VCaP (cell line): ENCODE measurements at regions not wholly inside any gene's neighbourhood (a gene's known extent, or its start where the extent isn't known, plus 50 kb on each side); places are given as distances from the start of the nearest gene placed in this dataset.
"Not testable (repeated sequence)": the region's sequence is repeated elsewhere in the genome, so short reads cannot be mapped to it uniquely, and the experiment has no call there.

Experiments used
- H3K27ac ChIP-seq: fragments of 450-650 bp; 2 replicates; pipeline ENCODE4 v1.5.1; 2017
- TF ChIP-seq, protein P1 (sequence below): fragments of 450-650 bp; conservative IDR thresholded peaks from 2 replicates; pipeline ENCODE4 v1.5.1; 2017; ENCODE audit warnings: mild to moderate bottlenecking, moderate library complexity

DNA sequence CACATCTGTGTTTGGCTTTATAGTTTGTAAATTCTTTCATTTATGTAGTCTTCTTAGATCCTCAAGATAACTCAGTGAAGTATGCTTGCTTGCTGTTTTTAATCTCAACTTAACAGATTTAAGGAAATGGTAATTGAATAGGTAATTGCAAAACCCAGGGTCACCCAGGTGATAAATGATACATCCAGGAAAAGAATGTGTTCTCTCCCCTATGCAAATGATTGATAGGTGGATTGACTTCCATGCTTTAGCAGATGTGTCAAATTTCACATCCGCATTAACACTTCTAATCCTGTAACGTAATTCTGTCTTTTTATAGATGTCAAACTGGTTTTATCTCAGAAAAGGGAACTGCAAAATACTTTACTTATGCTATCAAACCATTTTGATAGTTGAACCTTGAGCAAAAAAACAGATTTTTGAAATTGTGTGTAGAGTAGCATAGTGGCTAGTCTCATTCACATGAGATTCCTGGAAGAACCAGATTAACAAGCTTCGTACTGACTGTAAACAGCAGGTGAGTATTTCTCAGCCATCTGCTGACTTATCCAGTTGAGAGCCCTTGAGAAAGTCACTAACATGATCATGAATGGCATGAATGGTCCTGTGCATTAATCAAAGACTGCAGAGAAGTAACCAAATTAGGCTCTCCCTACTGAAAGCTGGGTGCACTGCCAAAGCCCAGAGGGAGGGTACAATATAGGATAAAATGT is 86.7 kb upstream of the PAM start:
- no peak overlapping the region for H3K27ac ChIP-seq
- TF ChIP-seq, protein P1, sequence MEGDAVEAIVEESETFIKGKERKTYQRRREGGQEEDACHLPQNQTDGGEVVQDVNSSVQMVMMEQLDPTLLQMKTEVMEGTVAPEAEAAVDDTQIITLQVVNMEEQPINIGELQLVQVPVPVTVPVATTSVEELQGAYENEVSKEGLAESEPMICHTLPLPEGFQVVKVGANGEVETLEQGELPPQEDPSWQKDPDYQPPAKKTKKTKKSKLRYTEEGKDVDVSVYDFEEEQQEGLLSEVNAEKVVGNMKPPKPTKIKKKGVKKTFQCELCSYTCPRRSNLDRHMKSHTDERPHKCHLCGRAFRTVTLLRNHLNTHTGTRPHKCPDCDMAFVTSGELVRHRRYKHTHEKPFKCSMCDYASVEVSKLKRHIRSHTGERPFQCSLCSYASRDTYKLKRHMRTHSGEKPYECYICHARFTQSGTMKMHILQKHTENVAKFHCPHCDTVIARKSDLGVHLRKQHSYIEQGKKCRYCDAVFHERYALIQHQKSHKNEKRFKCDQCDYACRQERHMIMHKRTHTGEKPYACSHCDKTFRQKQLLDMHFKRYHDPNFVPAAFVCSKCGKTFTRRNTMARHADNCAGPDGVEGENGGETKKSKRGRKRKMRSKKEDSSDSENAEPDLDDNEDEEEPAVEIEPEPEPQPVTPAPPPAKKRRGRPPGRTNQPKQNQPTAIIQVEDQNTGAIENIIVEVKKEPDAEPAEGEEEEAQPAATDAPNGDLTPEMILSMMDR = no peak

DNA sequence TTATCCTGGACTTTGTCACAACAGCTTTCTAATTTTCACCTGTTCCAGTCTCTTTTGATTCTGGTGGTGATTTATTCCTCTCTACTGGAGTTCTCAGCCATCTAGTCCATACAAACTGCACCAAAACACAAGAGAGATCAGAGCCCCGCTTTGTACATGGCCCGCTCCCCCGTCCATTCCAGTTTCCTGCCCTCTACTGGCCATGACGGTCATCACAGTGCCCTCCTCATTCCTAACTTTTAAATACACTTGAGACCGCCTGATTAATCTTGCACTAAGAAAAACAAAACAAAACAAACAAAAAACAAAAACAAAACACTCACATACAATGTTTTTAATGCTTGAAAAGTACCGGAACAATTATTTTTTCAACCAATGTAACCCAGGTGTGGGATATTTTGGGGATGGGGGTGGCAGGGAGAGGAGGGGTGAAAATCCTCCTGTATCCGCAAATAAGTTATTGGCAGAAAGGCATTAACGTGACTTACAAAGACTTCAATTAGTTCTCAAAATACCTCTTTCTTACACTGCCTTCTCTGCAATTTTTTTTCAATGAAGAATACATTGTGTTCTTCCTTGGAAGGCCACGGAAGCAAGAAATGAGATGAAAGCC is 84.8 kb upstream of the PAM start:
- no peak overlapping the region for H3K27ac ChIP-seq
- TF ChIP-seq, protein P1 = peak; percentile 79

DNA sequence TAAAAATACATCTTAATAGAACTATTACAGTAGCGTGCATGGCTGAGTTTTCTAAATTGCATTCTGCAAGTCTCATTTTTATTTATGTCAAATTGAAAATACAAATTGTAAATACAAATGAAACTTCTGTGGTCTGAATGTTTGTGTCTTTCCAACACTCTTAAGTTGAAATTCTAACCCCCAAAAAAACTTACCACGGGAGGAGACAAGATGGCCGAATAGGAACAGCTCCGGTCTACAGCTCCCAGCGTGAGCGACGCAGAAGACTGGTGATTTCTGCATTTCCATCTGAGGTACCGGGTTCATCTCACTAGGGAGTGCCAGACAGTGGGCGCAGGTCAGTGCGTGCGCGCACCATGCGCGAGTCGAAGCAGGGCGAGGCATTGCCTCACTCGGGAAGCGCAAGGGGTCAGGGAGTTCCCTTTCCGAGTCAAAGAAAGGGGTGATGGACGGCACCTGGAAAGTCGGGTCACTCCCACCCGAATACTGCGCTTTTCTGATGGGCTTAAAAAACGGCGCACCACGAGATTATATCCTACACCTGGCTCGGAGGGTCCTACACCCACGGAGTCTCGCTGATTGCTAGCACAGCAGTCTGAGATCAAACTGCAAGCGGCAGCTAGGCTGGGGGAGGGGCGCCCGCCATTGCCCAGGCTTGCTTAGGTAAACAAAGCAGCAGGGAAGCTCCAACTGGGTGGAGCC is 83.9 kb upstream of the PAM start:
- not testable (repeated sequence) for H3K27ac ChIP-seq

DNA sequence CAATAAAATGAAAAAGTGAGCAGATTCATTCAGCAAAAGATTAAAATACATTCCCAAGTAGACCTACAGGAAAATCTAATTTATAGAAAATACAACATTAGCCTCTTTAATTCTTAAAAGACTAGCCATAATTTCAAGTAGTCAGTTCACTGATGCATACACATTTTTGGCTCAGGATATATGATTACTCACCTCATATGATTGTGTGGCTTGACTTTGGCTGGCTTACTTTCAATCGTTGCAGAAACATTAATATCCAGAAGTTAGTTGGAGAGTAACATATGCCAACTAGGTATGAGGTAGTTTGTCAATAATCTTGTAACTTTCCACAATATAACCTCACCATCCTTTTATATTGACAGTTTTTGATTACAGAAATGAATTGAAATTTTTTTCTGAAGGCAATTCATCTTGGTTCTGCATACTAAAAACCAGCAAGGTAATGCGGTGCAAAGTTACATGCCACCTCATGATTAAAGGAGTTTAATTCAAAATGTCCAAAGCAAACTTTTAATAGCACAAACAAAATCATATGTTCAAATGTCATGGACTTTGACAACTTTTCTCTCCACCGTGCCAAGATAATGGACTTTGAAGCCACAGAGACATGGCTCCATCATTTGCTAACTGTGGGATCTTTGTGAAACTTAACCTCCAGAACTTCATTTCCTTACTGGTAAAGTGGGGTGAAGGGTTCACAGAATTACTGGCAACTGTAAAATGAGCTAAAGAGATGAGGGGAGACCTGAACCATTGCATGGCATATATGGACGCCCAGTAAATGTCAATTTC is 76.6 kb upstream of the PAM start:
- TF ChIP-seq, protein P1 = no peak
- H3K27ac ChIP-seq = no peak overlapping the region

DNA sequence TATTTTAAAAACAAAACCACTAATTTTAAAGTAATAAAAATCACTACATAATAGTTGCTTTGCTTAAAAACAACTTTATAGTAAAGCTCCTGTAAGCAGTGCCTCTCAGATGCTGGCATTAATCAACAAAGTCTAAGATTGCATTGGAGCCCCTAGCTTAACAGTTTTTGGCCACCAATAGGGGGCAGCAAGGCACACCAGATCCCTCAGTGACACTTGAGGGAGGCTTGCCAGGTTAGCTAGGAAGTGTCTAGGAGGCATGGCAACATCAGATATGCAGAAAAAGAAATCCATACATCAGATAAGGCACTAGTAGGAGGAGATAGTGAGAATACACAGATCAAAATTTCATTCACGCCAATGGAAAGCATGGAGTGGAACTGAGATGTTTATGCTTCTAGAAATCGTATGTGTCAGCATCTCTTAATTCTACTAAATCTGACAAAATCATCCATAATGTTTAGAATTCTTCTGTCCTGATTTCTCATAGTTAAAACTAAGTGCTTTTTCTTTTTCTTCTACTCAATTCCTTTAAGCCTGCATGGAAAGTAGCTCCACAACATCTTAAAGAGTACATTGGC is 73.6 kb upstream of the PAM start:
- TF ChIP-seq, protein P1 = peak; percentile 85
- no peak overlapping the region for H3K27ac ChIP-seq

DNA sequence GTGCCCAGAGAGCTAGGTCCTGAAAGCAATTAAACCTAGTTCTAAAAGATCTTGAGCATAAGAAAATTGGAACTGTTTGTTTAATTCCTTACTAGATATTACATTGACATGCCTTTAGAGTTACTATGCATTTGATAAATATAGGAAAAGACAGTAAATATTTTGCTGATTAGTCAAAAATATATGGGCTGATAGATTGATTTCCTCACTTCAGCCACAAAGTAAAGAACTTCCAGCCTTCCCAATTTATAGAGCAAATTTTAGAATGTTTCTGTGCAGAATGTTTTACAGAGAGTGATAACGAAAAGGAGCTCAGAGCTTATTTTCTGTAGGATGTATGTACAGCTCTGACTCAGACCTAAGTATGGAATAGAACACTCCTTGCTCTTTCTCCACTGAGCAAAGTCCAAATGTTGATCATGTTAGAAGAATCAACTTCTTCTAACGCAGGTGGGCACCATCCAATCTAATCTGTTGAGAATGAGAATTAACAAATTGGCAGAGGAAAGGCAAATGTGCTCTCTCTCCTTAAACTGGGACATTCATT is 72.9 kb upstream of the PAM start:
- TF ChIP-seq, protein P1 = no peak
- H3K27ac ChIP-seq = no peak overlapping the region

DNA sequence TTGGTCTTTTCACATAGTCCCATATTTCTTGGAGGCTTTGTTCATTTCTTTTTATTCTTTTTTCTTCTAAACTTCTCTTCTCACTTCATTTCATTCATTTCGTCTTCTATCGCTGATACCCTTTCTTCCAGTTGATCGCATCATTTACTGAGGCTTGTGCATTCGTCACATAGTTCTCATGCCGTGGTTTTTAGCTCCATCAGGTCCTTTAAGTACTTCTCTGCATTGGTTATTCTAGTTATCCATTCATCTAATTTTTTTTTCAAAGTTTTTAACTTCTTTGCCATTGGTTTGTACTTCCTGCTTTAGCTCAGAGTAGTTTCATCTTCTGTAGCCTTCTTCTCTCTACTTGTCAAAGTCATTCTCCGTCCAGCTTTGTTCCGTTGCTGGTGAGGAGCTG is 67.0 kb upstream of the PAM start:
- not testable (repeated sequence) for H3K27ac ChIP-seq

DNA sequence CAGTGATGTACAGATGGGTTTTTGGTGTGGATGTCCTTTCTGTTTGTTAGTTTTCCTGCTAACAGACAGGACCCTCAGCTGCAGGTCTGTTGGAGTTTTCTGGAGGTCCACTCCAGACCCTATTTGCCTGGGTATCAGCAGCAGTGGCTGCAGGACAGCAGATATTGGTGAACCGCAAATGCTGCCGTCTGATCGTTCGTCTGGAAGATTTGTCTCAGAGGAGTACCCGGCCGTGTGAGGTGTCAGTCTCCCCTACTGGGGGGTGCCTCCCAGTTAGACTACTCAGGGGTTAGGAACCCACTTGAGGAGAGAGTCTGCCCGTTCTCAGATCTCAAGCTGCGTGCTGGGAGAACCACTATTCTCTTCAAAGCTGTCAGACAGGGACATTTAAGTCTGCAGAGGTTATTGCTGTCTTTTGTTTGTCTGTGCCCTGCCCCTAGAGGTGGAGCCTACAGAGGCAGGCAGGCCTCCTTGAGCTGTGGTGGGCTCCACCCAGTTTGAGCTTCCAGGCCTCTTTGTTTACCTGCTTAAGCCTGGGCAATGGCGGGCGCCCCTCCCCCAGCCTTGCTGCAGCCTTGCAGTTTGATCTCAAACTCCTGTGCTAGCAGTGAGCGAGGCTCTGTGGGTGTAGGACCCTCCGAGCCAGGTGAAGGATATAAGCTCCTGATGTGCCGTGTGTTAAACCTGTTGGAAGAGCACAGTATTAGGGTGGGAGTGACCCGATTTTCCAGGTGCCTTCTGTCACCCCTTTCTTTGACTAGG is 66.3 kb upstream of the PAM start:
- not testable (repeated sequence) for H3K27ac ChIP-seq
